AG09319 (cell line): ENCODE measurements at regions not wholly inside any gene's neighbourhood (a gene's known extent, or its start where the extent isn't known, plus 50 kb on each side); places are given as distances from the start of the nearest gene placed in this dataset.
A peak's percentile ranks its signal among the peaks of the same experiment; 100 is the strongest.

Experiments
- DNase-seq: peaks from one replicate; pipeline ENCODE4 v3.0.0-alpha.2; 2010; ENCODE audit warnings: low read depth; ENCODE audit errors: extremely low read depth
- TF ChIP-seq, protein P1 (sequence below): IDR thresholded peaks from 2 replicates; pipeline ENCODE4 v1.5.1; 2011; ENCODE audit warnings: low read depth, mild to moderate bottlenecking, inconsistent platforms, low read length, moderate library complexity

DNA sequence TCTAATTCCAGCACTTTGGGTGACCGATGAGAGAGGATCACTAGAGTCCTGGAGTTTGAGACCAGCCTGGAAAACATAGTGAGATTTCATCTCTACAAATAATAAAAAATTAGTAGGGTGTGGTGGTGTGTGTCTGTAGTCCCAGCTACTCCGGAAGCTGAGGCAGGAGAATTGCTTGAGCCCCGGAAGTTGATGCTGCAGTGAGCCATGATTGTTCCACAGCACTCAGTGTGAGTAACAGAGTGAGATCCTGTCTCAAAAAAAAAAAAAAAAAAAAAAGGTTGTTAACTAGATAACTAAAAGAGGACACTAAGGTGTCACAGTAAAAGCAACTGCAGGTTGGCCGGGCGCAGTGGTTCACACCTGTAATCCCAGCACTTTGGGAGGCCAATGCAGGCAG is 121.3 kb upstream of the MAX start:
- TF ChIP-seq, protein P1, sequence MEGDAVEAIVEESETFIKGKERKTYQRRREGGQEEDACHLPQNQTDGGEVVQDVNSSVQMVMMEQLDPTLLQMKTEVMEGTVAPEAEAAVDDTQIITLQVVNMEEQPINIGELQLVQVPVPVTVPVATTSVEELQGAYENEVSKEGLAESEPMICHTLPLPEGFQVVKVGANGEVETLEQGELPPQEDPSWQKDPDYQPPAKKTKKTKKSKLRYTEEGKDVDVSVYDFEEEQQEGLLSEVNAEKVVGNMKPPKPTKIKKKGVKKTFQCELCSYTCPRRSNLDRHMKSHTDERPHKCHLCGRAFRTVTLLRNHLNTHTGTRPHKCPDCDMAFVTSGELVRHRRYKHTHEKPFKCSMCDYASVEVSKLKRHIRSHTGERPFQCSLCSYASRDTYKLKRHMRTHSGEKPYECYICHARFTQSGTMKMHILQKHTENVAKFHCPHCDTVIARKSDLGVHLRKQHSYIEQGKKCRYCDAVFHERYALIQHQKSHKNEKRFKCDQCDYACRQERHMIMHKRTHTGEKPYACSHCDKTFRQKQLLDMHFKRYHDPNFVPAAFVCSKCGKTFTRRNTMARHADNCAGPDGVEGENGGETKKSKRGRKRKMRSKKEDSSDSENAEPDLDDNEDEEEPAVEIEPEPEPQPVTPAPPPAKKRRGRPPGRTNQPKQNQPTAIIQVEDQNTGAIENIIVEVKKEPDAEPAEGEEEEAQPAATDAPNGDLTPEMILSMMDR, result no peak
- DNase-seq, result no peak

DNA sequence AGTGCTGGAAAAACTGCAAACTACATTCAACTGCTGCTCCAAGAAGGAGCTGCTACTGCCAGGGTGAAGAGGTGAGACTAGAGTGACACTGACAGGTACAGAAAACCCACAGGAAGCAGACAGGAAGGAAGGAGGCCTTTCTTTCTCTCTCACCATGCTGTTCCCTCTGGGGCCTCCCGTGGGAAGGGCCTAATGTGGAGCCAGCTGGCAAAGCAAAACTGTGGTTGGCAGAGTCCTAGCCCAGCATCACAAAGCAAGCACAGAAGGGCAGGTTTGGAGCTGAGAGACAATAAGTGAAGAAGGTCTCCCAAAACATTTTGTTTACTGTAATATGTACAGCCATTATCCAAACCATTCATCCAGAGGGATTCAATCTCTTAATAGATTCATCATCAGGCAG is 122.5 kb upstream of the MAX start:
- no peak for DNase-seq
- TF ChIP-seq, protein P1, result no peak

DNA sequence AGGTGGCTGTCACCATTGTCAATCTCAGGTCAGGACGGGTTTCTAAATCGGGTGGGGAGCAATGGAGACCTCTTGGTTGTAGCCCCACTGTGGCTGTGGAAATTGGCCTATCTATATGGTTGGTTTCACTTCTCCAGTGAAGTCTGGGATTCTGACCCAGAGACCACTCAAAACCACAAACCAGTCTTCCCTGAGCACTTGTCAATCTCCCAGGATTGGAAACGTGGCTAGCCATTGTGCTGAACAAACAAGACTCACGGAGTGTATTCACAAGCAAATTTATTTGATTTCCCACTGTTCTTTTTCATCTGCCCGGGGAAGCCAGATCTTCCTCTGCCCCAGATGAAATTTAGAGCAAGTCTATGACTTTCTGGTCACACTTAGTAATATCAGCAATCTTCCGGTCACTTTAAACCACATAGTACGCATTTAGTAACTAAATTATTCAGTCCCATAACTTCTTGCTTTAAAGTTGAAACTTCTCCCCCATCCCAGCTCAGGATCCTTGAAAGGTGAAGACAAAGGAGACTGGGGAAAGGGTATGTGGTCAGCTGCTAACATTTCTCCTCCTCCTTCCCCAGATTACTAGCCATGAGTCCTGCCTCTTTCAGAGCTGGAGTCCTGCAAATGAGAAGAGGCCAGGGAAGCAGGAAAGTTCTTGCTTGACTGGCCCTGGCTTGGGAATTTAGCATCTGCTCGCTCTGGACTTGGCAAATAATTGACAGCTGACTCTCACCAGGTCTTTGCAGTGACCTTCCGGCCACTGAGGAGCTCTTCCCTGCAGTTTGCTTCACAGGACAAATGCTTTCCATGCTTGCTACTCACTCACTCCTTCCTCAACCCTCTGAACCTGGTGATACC is 123.2 kb upstream of the MAX start:
- no peak for DNase-seq
- TF ChIP-seq, protein P1, result no peak

DNA sequence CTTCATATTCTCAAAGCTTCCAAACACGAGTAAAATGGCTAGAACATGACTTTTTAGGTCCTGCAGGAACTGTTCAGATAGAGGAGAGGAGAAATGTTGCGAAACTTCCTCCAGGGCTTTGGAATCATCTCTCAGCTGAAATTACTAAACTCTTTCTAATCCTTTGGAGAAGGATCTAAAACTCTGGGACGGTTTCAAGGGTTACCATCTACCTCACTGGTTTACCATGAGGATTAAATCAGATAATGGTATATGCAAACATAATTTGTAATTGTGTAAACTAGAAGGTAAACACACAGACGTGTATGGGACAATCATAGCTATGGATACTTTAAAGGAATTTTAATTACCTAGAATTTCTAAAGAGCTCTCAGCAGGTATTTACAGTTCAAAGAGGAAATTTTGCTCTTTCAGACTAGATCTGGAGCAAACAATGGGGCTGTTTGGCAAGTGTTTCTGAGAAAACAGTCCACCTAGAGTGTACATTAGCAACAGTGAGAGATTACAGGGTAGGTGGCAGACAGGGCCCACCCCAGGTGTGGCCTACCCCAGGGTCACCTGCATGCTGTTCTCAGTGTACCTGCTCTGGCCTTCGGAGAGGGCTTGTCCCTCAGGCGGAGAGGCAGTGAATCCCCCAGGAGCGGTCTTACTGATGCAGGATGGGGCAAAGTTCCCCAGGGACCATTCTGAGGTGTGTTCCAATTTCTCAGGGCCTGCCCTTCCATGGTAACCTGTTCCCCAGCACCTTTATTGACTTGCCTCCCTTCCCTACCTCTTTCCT is 124.7 kb upstream of the MAX start:
- peak; percentile 31 for DNase-seq
- TF ChIP-seq, protein P1, result no peak

DNA sequence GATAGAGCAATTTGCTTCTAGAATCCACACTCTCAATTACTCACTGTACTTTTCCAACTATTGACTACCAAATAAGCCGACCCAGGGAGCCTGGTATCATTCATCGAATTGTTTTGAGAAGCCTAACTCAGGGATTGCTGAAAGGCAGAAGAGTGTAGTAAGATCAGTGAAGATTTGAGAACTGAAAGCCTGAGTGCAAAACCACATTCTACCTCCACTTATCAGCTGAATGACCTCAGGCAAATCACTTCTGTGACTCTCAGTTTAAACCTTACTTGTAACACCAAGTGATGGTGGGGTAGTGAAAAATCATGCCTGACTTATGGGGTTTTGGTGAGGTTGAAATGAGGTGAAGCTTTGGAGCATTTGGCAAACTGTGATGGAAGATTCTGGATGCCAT is 126.1 kb upstream of the MAX start:
- DNase-seq, result no peak
- TF ChIP-seq, protein P1, result no peak

DNA sequence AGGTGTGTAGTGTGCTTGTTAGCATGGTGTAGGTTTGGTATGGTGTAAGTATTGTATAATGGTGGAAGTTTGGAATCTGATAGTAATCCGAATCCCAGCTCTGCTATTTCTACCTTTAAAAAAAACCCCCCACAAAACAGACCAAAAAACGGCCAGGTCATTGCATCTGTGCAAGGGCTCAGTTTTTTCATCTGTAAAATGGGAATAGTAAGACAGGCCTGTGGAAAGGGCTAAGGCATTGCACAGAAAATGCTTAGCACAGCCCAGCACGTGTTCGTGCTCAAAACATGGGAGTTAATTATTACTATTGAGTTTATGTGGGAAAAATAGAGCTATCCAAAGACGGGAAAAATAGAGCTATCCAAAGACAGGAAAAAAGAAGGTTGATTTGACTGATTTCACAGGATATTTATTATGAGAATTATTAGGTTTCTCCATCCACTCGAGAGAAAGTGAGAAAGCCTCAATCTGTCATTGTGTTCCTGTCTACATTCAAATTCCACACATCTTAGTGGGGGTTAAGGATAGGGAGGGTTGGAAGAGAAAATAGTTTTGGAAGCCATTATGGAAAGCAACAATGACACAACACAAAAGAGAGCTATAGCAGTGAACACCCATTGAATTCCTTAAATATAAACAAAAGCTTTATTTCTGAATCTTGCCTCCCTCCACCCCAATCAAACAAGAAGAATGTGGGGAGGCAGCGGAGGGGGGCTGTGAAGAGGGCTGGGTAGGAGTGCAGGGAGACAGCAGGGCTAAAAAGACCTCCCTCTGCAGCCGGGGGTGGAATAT is 126.8 kb upstream of the MAX start:
- DNase-seq, result no peak
- TF ChIP-seq, protein P1, result no peak
